K562 (cell line): ENCODE measurements at regions not wholly inside any gene's neighbourhood (a gene's known extent, or its start where the extent isn't known, plus 50 kb on each side); places are given as distances from the start of the nearest gene placed in this dataset.

Experiments
- ARID4B ChIP-seq: sonication (generic); formaldehyde crosslinking; IDR thresholded peaks from 2 replicates; pipeline ENCODE4 v1.8.0; 2022; ENCODE audit warnings: mild to moderate bottlenecking, missing genetic modification reagents
- DEAF1 ChIP-seq: fragments of 450-650 bp; formaldehyde crosslinking; IDR thresholded peaks from 2 replicates; pipeline ENCODE4 v1.4.0; 2020; ENCODE audit warnings: mild to moderate bottlenecking, moderate library complexity
- HIVEP1 ChIP-seq: fragments of 250-450 bp; sonication (Bioruptor Pico); IDR thresholded peaks from 2 replicates; pipeline ENCODE4 v1.4.0; 2020; ENCODE audit warnings: mild to moderate bottlenecking
- JUN ChIP-seq, 2 experiments: sonication (generic) in 1 of 2; formaldehyde crosslinking in 1 of 2; IDR thresholded peaks; 2 replicates each; pipeline versions ENCODE4 v1.6.1 to v1.8.0; 2012 to 2022; ENCODE audit warnings: borderline replicate concordance in 2 of 2, mild to moderate bottlenecking in 2 of 2, improper control_type of control experiment in 1 of 2, low read depth in 1 of 2, low read length in 1 of 2, missing genetic modification reagents in 1 of 2
- JUND ChIP-seq, 2 experiments: IDR thresholded peaks; 2 replicates in 1 of 2; 3 replicates in 1 of 2; pipeline ENCODE4 v1.6.1; 2011; ENCODE audit warnings: borderline replicate concordance in 2 of 2, low read depth in 2 of 2, low read length in 2 of 2, improper control_type of control experiment in 1 of 2, missing biosample characterization in 1 of 2, missing genetic modification characterization in 1 of 2, missing genetic modification reagents in 1 of 2
- NFE2 ChIP-seq: IDR thresholded peaks from 2 replicates; pipeline ENCODE4 v1.6.1; 2014; ENCODE audit warnings: antibody characterized with exemption, low read depth
- RAD21 ChIP-seq, 2 experiments: fragments of 250-450 bp in 1 of 2; fragments of 450-650 bp in 1 of 2; sonication (Bioruptor Pico) in 1 of 2; formaldehyde crosslinking in 1 of 2; IDR thresholded peaks in 1 of 2; conservative IDR thresholded peaks in 1 of 2; 2 replicates each; pipeline versions ENCODE4 v1.4.0 to v1.8.0; 2020 to 2022; ENCODE audit warnings: mild to moderate bottlenecking in 2 of 2, moderate library complexity in 1 of 2
- RB1 ChIP-seq: fragments of 450-650 bp; IDR thresholded peaks from 2 replicates; pipeline ENCODE4 v1.6.1; 2017; ENCODE audit warnings: low read depth, mild to moderate bottlenecking
- REST ChIP-seq, 2 experiments: fragments of 450-650 bp; formaldehyde crosslinking in 1 of 2; IDR thresholded peaks; 2 replicates each; pipeline versions ENCODE4 v1.4.0 to v1.6.1; 2014 to 2020; ENCODE audit warnings: mild to moderate bottlenecking in 2 of 2, borderline replicate concordance in 1 of 2, low read depth in 1 of 2
- STAT5A ChIP-seq: IDR thresholded peaks from 2 replicates; pipeline ENCODE4 v1.6.1; 2012; ENCODE audit warnings: low read length, inconsistent platforms, borderline replicate concordance
- ZBTB8A ChIP-seq: fragments of 450-650 bp; IDR thresholded peaks from 2 replicates; pipeline ENCODE4 v1.6.1; 2018; ENCODE audit warnings: mild to moderate bottlenecking, moderate library complexity; ENCODE audit not compliant: partially characterized antibody

- TF ChIP-seq JUND (IDR thresholded peaks at IDR 0.05; ENCODE audit: borderline replicate concordance, low read depth, low read length) (0 out of 2 replicates have a peak, but pooled peaks have one; percentile 18), JUND (tag; IDR thresholded peaks at IDR 0.05; ENCODE audit: borderline replicate concordance, low read depth, low read length) (no peak), HIVEP1 (CRISPR knock-in tag) (no peak), ARID4B (CRISPR knock-in tag) (0 out of 2 replicates have a peak, but pooled peaks have one; percentile 23), DEAF1 (CRISPR knock-in tag) (0 out of 2 replicates have a peak, but pooled peaks have one; percentile 13), RAD21 (CRISPR knock-in tag; conservative IDR thresholded peaks at IDR 0.05 in 1 of 2, IDR thresholded peaks at IDR 0.05 in 1 of 2) (peak; percentile 60 to 67; a peak in 3 of 4 replicates), RB1 (0 out of 2 replicates have a peak, but pooled peaks have one; percentile 20), STAT5A (no peak), REST (IDR thresholded peaks at IDR 0.05; ENCODE audit: borderline replicate concordance) (peak; percentile 32; the same call in 1 of the 2 replicates), REST (CRISPR knock-in tag; IDR thresholded peaks at IDR 0.05; ENCODE audit: low read depth) (no peak), NFE2 (no peak), JUN (IDR thresholded peaks at IDR 0.05; ENCODE audit: borderline replicate concordance, low read depth, low read length) (no peak), JUN (CRISPR knock-in tag; IDR thresholded peaks at IDR 0.05; ENCODE audit: borderline replicate concordance) (no peak), ZBTB8A (no peak)
Measured at GRCh38 chr1:224851210-224851847, 78.1 kb upstream of the DNAH14 start (continued).
